Hematopoietic multipotent progenitor cell treated with erythropoietin and hydrocortisone succinate and interleukin-3 and kit ligand, for 4 days (in vitro differentiated cells): ENCODE measurements at regions not wholly inside any gene's neighbourhood (a gene's known extent, or its start where the extent isn't known, plus 50 kb on each side); places are given as distances from the start of the nearest gene placed in this dataset.

Experiments
- DNase-seq: peaks from one replicate; pipeline ENCODE4 v3.0.0-alpha.2; 2015

GRCh38 chr1:60411591-60411990 lies 338.0 kb upstream of the C1orf87 start:
- no peak for DNase-seq

GRCh38 chr1:60402816-60403215 lies 329.2 kb upstream of the C1orf87 start:
- no peak for DNase-seq

GRCh38 chr1:60402216-60402615 lies 328.6 kb upstream of the C1orf87 start:
- no peak for DNase-seq

GRCh38 chr1:60394436-60394835 lies 320.9 kb upstream of the C1orf87 start:
- peak; percentile 2 for DNase-seq

GRCh38 chr1:60390593-60391282 lies 317.2 kb upstream of the C1orf87 start:
- DNase-seq = no peak

GRCh38 chr1:60388092-60388987 lies 314.8 kb upstream of the C1orf87 start:
- DNase-seq = no peak

GRCh38 chr1:60387175-60387574 lies 313.6 kb upstream of the C1orf87 start:
- no peak for DNase-seq

GRCh38 chr1:60386249-60386648 lies 312.7 kb upstream of the C1orf87 start:
- DNase-seq = no peak

- DNase-seq = no peak
Observed at GRCh38 chr1:60376196-60376595, 302.6 kb upstream of the C1orf87 start.

GRCh38 chr1:60374537-60374936 lies 301.0 kb upstream of the C1orf87 start:
- DNase-seq = no peak

- no peak for DNase-seq
Observed at GRCh38 chr1:60367532-60367931, 294.0 kb upstream of the C1orf87 start.

GRCh38 chr1:60359431-60359830 lies 285.9 kb upstream of the C1orf87 start:
- DNase-seq = no peak

- DNase-seq = no peak
Observed at GRCh38 chr1:60350531-60350930, 277.0 kb upstream of the C1orf87 start.

- DNase-seq = no peak
Observed at GRCh38 chr1:60348884-60349283, 275.3 kb upstream of the C1orf87 start.

- no peak for DNase-seq
Observed at GRCh38 chr1:60345621-60346020, 272.1 kb upstream of the C1orf87 start.

GRCh38 chr1:60345049-60345448 lies 271.5 kb upstream of the C1orf87 start:
- DNase-seq = no peak

GRCh38 chr1:60343736-60344135 lies 270.2 kb upstream of the C1orf87 start:
- DNase-seq = no peak

- DNase-seq = no peak
Observed at GRCh38 chr1:60342569-60342968, 269.0 kb upstream of the C1orf87 start.

GRCh38 chr1:60341274-60341673 lies 267.7 kb upstream of the C1orf87 start:
- no peak for DNase-seq

- no peak for DNase-seq
Observed at GRCh38 chr1:60331647-60332046, 258.1 kb upstream of the C1orf87 start.

GRCh38 chr1:60329651-60330050 lies 256.1 kb upstream of the C1orf87 start:
- DNase-seq = no peak

GRCh38 chr1:60311838-60312237 lies 238.3 kb upstream of the C1orf87 start:
- no peak for DNase-seq

- DNase-seq = no peak
Observed at GRCh38 chr1:60299581-60299980, 226.0 kb upstream of the C1orf87 start.

- no peak for DNase-seq
Observed at GRCh38 chr1:60298290-60298689, 224.7 kb upstream of the C1orf87 start.
